WTC11 (cell line): ENCODE measurements at regions not wholly inside any gene's neighbourhood (a gene's known extent, or its start where the extent isn't known, plus 50 kb on each side); places are given as distances from the start of the nearest gene placed in this dataset.

Source experiments
- ATAC-seq: fragments of 200-7000 bp; cut with Tn5 transposase; 2 replicates; pipeline ENCODE4 v1.10.0; 2021; ENCODE audit warnings: mild to moderate bottlenecking, moderate library complexity
- CTCF ChIA-PET: fragments of 300-600 bp; sonication (Branson Sonifier 250); formaldehyde crosslinking; loops from one replicate; lab custom pipeline; 2021; ENCODE audit warnings: antibody characterized with exemption; lab: Charles Lee
- POLR2A ChIA-PET: fragments of 350-600 bp; sonication (Branson Sonifier 250); formaldehyde crosslinking; loops from one replicate; lab custom pipeline; 2021; ENCODE audit warnings: antibody characterized with exemption; lab: Charles Lee
- DNase-seq: peaks from one replicate; pipeline ENCODE4 v3.0.0; 2021; ENCODE audit warnings: low spot score
- H3K27ac Mint-ChIP-seq: 2 replicates; pipeline ENCODE4 v1.8.0; 2021; ENCODE audit warnings: mixed read lengths
- H3K27me3 Mint-ChIP-seq: 2 replicates; pipeline ENCODE4 v1.8.0; 2021; ENCODE audit warnings: low read depth, mild to moderate bottlenecking, moderate library complexity, mixed read lengths
- H3K36me3 Mint-ChIP-seq: 2 replicates; pipeline ENCODE4 v1.8.0; 2021; ENCODE audit warnings: mixed read lengths
- H3K4me1 Mint-ChIP-seq: 2 replicates; pipeline ENCODE4 v1.8.0; 2022; ENCODE audit warnings: mixed read lengths
- H3K4me3 Mint-ChIP-seq: 2 replicates; pipeline ENCODE4 v1.8.0; 2021; ENCODE audit warnings: mild to moderate bottlenecking, moderate library complexity, mixed read lengths
- H3K9me3 Mint-ChIP-seq: 2 replicates; pipeline ENCODE4 v1.8.0; 2021; ENCODE audit warnings: mixed read lengths
- CBFB ChIP-seq: sonication (generic); formaldehyde crosslinking; IDR thresholded peaks from 2 replicates; pipeline ENCODE4 v1.8.1; 2022; ENCODE audit warnings: mild to moderate bottlenecking, low read depth, missing genetic modification reagents
- ELF4 ChIP-seq: sonication (generic); formaldehyde crosslinking; IDR thresholded peaks from 2 replicates; pipeline ENCODE4 v1.8.1; 2022; ENCODE audit warnings: low read depth, mild to moderate bottlenecking, moderate library complexity, missing genetic modification reagents
- EMX1 ChIP-seq: fragments of 250-450 bp; sonication (Bioruptor Pico); IDR thresholded peaks from 2 replicates; pipeline ENCODE4 v1.8.0; 2021; ENCODE audit warnings: mild to moderate bottlenecking
- ETV6 ChIP-seq: sonication (generic); formaldehyde crosslinking; IDR thresholded peaks from 2 replicates; pipeline ENCODE4 v1.8.1; 2022; ENCODE audit warnings: mild to moderate bottlenecking, missing genetic modification reagents
- FOXP1 ChIP-seq: sonication (generic); formaldehyde crosslinking; IDR thresholded peaks from 2 replicates; pipeline ENCODE4 v1.8.0; 2022; ENCODE audit warnings: missing genetic modification reagents, mild to moderate bottlenecking, moderate library complexity, borderline replicate concordance
- PRRX2 ChIP-seq: fragments of 250-450 bp; sonication (Bioruptor Pico); IDR thresholded peaks from 2 replicates; pipeline ENCODE4 v1.8.0; 2021; ENCODE audit warnings: mild to moderate bottlenecking
- SMAD3 ChIP-seq: sonication (generic); formaldehyde crosslinking; IDR thresholded peaks from 2 replicates; pipeline ENCODE4 v1.8.0; 2022; ENCODE audit warnings: missing genetic modification reagents, mild to moderate bottlenecking, borderline replicate concordance
- TCF7 ChIP-seq: sonication (generic); formaldehyde crosslinking; IDR thresholded peaks from 2 replicates; pipeline ENCODE4 v1.8.0; 2022; ENCODE audit warnings: mild to moderate bottlenecking, low read depth, missing genetic modification reagents, moderate library complexity
- TEAD1 ChIP-seq: sonication (generic); formaldehyde crosslinking; IDR thresholded peaks from 2 replicates; pipeline ENCODE4 v1.8.0; 2022; ENCODE audit warnings: mild to moderate bottlenecking, missing genetic modification reagents
- ZBTB21 ChIP-seq: sonication (generic); formaldehyde crosslinking; IDR thresholded peaks from 2 replicates; pipeline ENCODE4 v1.8.1; 2023; ENCODE audit warnings: mild to moderate bottlenecking, missing genetic modification reagents, borderline replicate concordance
- ZNF219 ChIP-seq: sonication (generic); formaldehyde crosslinking; IDR thresholded peaks from 2 replicates; pipeline ENCODE4 v1.8.0; 2023; ENCODE audit warnings: missing genetic modification reagents, mild to moderate bottlenecking, borderline replicate concordance
- TF ChIP-seq, protein P1 (sequence below): fragments of 250-450 bp; sonication (Bioruptor Pico); IDR thresholded peaks from 2 replicates; pipeline ENCODE4 v1.8.0; 2021; ENCODE audit warnings: mild to moderate bottlenecking
- TF ChIP-seq, protein P2 (sequence below): fragments of 200-600 bp; IDR thresholded peaks from 2 replicates; pipeline ENCODE4 v1.8.0; 2022; ENCODE audit warnings: antibody characterized with exemption
- TF ChIP-seq, protein P3 (sequence below): sonication (generic); formaldehyde crosslinking; IDR thresholded peaks from 2 replicates; pipeline ENCODE4 v1.8.1; 2023; ENCODE audit warnings: mild to moderate bottlenecking, missing genetic modification reagents, moderate library complexity
- TF ChIP-seq, protein P4 (sequence below): sonication (generic); formaldehyde crosslinking; IDR thresholded peaks from 2 replicates; pipeline ENCODE4 v1.8.0; 2022; ENCODE audit warnings: mild to moderate bottlenecking, missing genetic modification reagents
- TF ChIP-seq, protein P5 (sequence below): sonication (generic); formaldehyde crosslinking; IDR thresholded peaks from 2 replicates; pipeline ENCODE4 v1.8.0; 2023; ENCODE audit warnings: missing genetic modification reagents, mild to moderate bottlenecking, borderline replicate concordance

DNA sequence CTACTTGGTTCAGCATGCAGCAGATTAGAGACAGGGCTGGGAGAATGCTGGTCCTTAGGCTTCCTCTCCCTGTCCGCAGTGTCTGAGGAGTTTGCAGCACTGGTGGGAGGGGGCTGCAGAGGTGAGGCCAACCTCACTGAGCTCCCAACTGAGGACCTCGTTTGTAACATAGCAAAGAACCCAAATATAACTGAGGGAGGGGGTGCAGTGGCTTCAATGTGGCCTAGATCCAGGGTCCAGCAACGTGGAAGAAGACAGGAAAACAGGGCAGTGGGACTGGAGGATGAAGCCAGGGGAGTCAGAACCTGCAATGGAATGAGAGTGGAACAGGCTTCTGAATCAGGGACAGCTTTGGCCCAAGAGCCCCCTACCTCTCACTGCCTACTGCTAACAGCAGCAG lies 84.3 kb upstream of the MAFB start:
- H3K4me1 Mint-ChIP-seq, result peaks cover 21% of the 10 kb centered on the region
- H3K27me3 Mint-ChIP-seq, result no peaks in the 10 kb centered on the region; the same call in 1 of the 2 replicates
- ChIA-PET CTCF (interaction anchor here (1.4 kb wide), 1 partner anchor 32 kb away, joined by 4 read pairs; no protein-coding TSS in a partner anchor), POLR2A (no interaction called here)
- ATAC-seq, result no peak
- H3K27ac Mint-ChIP-seq, result no peak overlapping the region
- H3K36me3 Mint-ChIP-seq, result no peaks in the 10 kb centered on the region
- no peaks in the 10 kb centered on the region for H3K9me3 Mint-ChIP-seq
- no peak for DNase-seq
- TF ChIP-seq, protein P1, sequence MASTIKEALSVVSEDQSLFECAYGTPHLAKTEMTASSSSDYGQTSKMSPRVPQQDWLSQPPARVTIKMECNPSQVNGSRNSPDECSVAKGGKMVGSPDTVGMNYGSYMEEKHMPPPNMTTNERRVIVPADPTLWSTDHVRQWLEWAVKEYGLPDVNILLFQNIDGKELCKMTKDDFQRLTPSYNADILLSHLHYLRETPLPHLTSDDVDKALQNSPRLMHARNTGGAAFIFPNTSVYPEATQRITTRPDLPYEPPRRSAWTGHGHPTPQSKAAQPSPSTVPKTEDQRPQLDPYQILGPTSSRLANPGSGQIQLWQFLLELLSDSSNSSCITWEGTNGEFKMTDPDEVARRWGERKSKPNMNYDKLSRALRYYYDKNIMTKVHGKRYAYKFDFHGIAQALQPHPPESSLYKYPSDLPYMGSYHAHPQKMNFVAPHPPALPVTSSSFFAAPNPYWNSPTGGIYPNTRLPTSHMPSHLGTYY (CRISPR knock-in tag), result no peak
- TF ChIP-seq, protein P2, sequence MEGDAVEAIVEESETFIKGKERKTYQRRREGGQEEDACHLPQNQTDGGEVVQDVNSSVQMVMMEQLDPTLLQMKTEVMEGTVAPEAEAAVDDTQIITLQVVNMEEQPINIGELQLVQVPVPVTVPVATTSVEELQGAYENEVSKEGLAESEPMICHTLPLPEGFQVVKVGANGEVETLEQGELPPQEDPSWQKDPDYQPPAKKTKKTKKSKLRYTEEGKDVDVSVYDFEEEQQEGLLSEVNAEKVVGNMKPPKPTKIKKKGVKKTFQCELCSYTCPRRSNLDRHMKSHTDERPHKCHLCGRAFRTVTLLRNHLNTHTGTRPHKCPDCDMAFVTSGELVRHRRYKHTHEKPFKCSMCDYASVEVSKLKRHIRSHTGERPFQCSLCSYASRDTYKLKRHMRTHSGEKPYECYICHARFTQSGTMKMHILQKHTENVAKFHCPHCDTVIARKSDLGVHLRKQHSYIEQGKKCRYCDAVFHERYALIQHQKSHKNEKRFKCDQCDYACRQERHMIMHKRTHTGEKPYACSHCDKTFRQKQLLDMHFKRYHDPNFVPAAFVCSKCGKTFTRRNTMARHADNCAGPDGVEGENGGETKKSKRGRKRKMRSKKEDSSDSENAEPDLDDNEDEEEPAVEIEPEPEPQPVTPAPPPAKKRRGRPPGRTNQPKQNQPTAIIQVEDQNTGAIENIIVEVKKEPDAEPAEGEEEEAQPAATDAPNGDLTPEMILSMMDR, result no peak
- TF ChIP-seq TCF7 (CRISPR knock-in tag) (no peak), ZBTB21 (CRISPR knock-in tag) (no peak), TEAD1 (CRISPR knock-in tag) (no peak), EMX1 (no peak), CBFB (no peak), ZNF219 (CRISPR knock-in tag) (no peak), FOXP1 (CRISPR knock-in tag) (no peak), PRRX2 (CRISPR knock-in tag) (no peak), SMAD3 (CRISPR knock-in tag) (no peak)
- TF ChIP-seq, protein P3, sequence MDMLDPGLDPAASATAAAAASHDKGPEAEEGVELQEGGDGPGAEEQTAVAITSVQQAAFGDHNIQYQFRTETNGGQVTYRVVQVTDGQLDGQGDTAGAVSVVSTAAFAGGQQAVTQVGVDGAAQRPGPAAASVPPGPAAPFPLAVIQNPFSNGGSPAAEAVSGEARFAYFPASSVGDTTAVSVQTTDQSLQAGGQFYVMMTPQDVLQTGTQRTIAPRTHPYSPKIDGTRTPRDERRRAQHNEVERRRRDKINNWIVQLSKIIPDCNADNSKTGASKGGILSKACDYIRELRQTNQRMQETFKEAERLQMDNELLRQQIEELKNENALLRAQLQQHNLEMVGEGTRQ (CRISPR knock-in tag), result no peak
- H3K4me3 Mint-ChIP-seq, result no peak overlapping the region

DNA sequence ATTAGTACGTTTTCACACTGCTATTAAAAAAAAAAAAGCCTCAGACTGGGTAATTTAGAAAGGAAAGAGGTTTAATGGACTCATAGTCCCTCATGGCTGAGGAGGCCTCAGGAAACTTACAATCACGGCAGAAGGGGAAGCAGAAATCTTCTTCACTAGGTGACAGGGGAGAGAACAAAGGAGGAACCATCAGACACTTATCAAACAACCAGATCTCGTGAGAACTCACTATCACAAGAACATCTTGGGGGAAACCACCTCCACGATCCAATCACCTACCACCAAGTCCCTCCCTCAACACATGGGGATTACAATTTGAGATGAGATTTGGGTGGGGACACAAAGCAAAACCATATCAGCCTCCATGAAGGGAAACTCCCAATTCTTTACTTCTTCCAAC lies 85.2 kb upstream of the MAFB start:
- POLR2A ChIA-PET, result no interaction called here
- ATAC-seq (no peak), DNase-seq (no peak)
- H3K27ac Mint-ChIP-seq, result no peak overlapping the region
- CTCF ChIA-PET, result interaction anchor here (1.1 kb wide), 1 partner anchor 172 kb away, joined by 3 read pairs; no protein-coding TSS in a partner anchor
- no peak overlapping the region for H3K4me3 Mint-ChIP-seq
- no peaks in the 10 kb centered on the region; the same call in 1 of the 2 replicates for H3K27me3 Mint-ChIP-seq
- H3K36me3 Mint-ChIP-seq, result no peaks in the 10 kb centered on the region
- H3K9me3 Mint-ChIP-seq, result no peaks in the 10 kb centered on the region
- H3K4me1 Mint-ChIP-seq, result peaks cover 21% of the 10 kb centered on the region
- TF ChIP-seq ETV6 (CRISPR knock-in tag) (no peak), ELF4 (CRISPR knock-in tag) (no peak)
- TF ChIP-seq, protein P4, sequence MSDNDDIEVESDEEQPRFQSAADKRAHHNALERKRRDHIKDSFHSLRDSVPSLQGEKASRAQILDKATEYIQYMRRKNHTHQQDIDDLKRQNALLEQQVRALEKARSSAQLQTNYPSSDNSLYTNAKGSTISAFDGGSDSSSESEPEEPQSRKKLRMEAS (CRISPR knock-in tag), result no peak
- TF ChIP-seq, protein P5, sequence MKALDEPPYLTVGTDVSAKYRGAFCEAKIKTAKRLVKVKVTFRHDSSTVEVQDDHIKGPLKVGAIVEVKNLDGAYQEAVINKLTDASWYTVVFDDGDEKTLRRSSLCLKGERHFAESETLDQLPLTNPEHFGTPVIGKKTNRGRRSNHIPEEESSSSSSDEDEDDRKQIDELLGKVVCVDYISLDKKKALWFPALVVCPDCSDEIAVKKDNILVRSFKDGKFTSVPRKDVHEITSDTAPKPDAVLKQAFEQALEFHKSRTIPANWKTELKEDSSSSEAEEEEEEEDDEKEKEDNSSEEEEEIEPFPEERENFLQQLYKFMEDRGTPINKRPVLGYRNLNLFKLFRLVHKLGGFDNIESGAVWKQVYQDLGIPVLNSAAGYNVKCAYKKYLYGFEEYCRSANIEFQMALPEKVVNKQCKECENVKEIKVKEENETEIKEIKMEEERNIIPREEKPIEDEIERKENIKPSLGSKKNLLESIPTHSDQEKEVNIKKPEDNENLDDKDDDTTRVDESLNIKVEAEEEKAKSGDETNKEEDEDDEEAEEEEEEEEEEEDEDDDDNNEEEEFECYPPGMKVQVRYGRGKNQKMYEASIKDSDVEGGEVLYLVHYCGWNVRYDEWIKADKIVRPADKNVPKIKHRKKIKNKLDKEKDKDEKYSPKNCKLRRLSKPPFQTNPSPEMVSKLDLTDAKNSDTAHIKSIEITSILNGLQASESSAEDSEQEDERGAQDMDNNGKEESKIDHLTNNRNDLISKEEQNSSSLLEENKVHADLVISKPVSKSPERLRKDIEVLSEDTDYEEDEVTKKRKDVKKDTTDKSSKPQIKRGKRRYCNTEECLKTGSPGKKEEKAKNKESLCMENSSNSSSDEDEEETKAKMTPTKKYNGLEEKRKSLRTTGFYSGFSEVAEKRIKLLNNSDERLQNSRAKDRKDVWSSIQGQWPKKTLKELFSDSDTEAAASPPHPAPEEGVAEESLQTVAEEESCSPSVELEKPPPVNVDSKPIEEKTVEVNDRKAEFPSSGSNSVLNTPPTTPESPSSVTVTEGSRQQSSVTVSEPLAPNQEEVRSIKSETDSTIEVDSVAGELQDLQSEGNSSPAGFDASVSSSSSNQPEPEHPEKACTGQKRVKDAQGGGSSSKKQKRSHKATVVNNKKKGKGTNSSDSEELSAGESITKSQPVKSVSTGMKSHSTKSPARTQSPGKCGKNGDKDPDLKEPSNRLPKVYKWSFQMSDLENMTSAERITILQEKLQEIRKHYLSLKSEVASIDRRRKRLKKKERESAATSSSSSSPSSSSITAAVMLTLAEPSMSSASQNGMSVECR (CRISPR knock-in tag), result no peak
- TF ChIP-seq, all 79 proteins: peak for 0
